ENCODE measurements at regions not wholly inside any gene's neighbourhood (a gene's known extent, or its start where the extent isn't known, plus 50 kb on each side); places are given as distances from the start of the nearest gene placed in this dataset.

- Histone ChIP-seq H3K36me3 (ENCODE audit: control insufficient read depth, low read length) (no peaks in the 10 kb centered on the region), H3K4me1 (ENCODE audit: control insufficient read depth, low read length) (no peaks in the 10 kb centered on the region), H3K4me2 (ENCODE audit: low read length) (no peak overlapping the region), H3K4me3 (ENCODE audit: low read length) (no peak overlapping the region), H3K79me2 (ENCODE audit: control insufficient read depth, low read length) (no peaks in the 10 kb centered on the region), H3K27me3 (ENCODE audit: control insufficient read depth, low read length) (no peaks in the 10 kb centered on the region), H3K27ac (ENCODE audit: low read depth, low read length) (no peak overlapping the region), H4K20me1 (ENCODE audit: control insufficient read depth, insufficient read depth, low read depth, low read length) (no peaks in the 10 kb centered on the region), H3F3A (ENCODE audit: control insufficient read depth, insufficient read depth) (no peaks in the 10 kb centered on the region), H3K9me3 (ENCODE audit: control insufficient read depth, insufficient read depth, low read length) (no peaks in the 10 kb centered on the region), H3K9me2 (replicated peaks; ENCODE audit: control insufficient read depth, low read length) (no peaks in the 10 kb centered on the region)
- TF ChIP-seq, protein P1, sequence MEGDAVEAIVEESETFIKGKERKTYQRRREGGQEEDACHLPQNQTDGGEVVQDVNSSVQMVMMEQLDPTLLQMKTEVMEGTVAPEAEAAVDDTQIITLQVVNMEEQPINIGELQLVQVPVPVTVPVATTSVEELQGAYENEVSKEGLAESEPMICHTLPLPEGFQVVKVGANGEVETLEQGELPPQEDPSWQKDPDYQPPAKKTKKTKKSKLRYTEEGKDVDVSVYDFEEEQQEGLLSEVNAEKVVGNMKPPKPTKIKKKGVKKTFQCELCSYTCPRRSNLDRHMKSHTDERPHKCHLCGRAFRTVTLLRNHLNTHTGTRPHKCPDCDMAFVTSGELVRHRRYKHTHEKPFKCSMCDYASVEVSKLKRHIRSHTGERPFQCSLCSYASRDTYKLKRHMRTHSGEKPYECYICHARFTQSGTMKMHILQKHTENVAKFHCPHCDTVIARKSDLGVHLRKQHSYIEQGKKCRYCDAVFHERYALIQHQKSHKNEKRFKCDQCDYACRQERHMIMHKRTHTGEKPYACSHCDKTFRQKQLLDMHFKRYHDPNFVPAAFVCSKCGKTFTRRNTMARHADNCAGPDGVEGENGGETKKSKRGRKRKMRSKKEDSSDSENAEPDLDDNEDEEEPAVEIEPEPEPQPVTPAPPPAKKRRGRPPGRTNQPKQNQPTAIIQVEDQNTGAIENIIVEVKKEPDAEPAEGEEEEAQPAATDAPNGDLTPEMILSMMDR (IDR thresholded peaks at IDR 0.05; ENCODE audit: low read depth, low read length, poor library complexity, severe bottlenecking), result no peak
- no peak for TF ChIP-seq EZH2phosphoT487 (IDR thresholded peaks at IDR 0.05; ENCODE audit: borderline replicate concordance, low read length)
These were observed 153.9 kb upstream of the EGLN3 start for GRCh38 chr14:34104489-34105397.

DNA sequence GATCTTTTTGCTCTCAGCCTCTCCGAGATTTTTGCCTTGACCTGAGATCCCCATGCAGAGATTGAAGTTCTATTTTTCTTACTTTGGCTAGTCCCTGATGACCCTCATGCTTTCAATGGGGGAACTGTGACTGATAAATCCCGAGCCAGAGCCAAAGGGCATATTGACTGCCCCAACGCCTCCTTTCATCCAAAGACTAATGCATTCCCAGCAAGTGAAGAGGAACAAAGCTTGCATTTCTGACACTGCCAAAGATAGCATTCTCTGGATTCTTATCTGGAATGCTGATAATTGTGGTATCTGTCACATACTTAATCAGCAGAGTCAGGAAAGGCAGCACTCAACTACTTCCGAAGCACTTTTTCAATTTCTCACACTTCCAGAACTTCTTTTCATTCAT, 152.3 kb upstream of the EGLN3 start:
- Histone ChIP-seq H3K4me3 (ENCODE audit: low read length) (no peak overlapping the region), H3F3A (ENCODE audit: control insufficient read depth, insufficient read depth) (no peaks in the 10 kb centered on the region), H3K4me2 (ENCODE audit: low read length) (no peak overlapping the region), H3K9me3 (ENCODE audit: control insufficient read depth, insufficient read depth, low read length) (no peaks in the 10 kb centered on the region), H3K27me3 (ENCODE audit: control insufficient read depth, low read length) (no peaks in the 10 kb centered on the region), H3K36me3 (ENCODE audit: control insufficient read depth, low read length) (no peaks in the 10 kb centered on the region), H3K4me1 (ENCODE audit: control insufficient read depth, low read length) (no peaks in the 10 kb centered on the region), H3K27ac (ENCODE audit: low read depth, low read length) (no peak overlapping the region), H4K20me1 (ENCODE audit: control insufficient read depth, insufficient read depth, low read depth, low read length) (no peaks in the 10 kb centered on the region), H3K79me2 (ENCODE audit: control insufficient read depth, low read length) (no peaks in the 10 kb centered on the region), H3K9me2 (replicated peaks; ENCODE audit: control insufficient read depth, low read length) (no peaks in the 10 kb centered on the region)
- no peak for TF ChIP-seq EZH2phosphoT487 (IDR thresholded peaks at IDR 0.05; ENCODE audit: borderline replicate concordance, low read length)
- TF ChIP-seq, protein P1 (IDR thresholded peaks at IDR 0.05; ENCODE audit: low read depth, low read length, poor library complexity, severe bottlenecking), result no peak

DNA sequence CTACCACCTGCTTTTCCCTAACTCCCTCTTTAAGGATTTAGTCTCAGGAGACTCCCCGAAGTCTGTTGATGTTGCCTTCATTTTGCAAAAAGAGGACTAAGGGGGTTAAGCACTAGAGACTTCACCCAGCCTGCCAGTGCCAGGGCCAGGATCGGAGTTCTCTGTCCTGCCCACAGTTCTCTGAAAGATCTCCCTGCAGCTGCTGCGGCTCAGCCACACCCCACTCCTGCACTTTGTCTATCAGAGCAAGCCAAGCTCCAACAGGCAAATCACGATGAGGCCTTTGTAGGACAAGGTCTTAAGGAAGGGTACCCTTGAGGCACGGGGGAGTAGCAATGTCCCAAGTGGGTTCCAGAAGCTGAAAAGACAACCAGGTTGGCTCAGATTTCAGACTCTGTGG, 148.8 kb upstream of the EGLN3 start:
- Histone ChIP-seq H3K36me3 (ENCODE audit: control insufficient read depth, low read length) (no peaks in the 10 kb centered on the region), H3K79me2 (ENCODE audit: control insufficient read depth, low read length) (no peaks in the 10 kb centered on the region), H3K4me1 (ENCODE audit: control insufficient read depth, low read length) (no peaks in the 10 kb centered on the region), H3K27ac (ENCODE audit: low read depth, low read length) (no peak overlapping the region), H3K27me3 (ENCODE audit: control insufficient read depth, low read length) (no peaks in the 10 kb centered on the region), H3K9me3 (ENCODE audit: control insufficient read depth, insufficient read depth, low read length) (no peaks in the 10 kb centered on the region), H3K4me2 (ENCODE audit: low read length) (no peak overlapping the region), H3K4me3 (ENCODE audit: low read length) (no peak overlapping the region), H4K20me1 (ENCODE audit: control insufficient read depth, insufficient read depth, low read depth, low read length) (no peaks in the 10 kb centered on the region), H3K9me2 (replicated peaks; ENCODE audit: control insufficient read depth, low read length) (no peaks in the 10 kb centered on the region), H3F3A (ENCODE audit: control insufficient read depth, insufficient read depth) (no peaks in the 10 kb centered on the region)
- no peak for TF ChIP-seq EZH2phosphoT487 (IDR thresholded peaks at IDR 0.05; ENCODE audit: borderline replicate concordance, low read length)
- TF ChIP-seq, protein P1 (IDR thresholded peaks at IDR 0.05; ENCODE audit: low read depth, low read length, poor library complexity, severe bottlenecking), result no peak
